Neural cell (in vitro differentiated cells): ENCODE measurements at regions not wholly inside any gene's neighbourhood (a gene's known extent, or its start where the extent isn't known, plus 50 kb on each side); places are given as distances from the start of the nearest gene placed in this dataset.

Source experiments
- H2AFZ ChIP-seq: fragments of 200-600, 300-800 bp; sonication (generic), shearing (Covaris generic); 2 replicates; pipeline ENCODE4 v1.6.0; 2014; ENCODE audit warnings: low read depth, mild to moderate bottlenecking, antibody characterized with exemption, low read length, moderate library complexity
- H3F3A ChIP-seq: fragments of 200-600 bp; shearing (Covaris generic); 2 replicates; pipeline ENCODE4 v1.6.1; 2016; ENCODE audit warnings: mild to moderate bottlenecking, moderate library complexity, mixed read lengths, antibody characterized with exemption, low read length; ENCODE audit not compliant: insufficient read depth, poor library complexity, severe bottlenecking
- H3K27ac ChIP-seq: fragments of 200-600, 300-800 bp; sonication (generic), shearing (Covaris generic); 2 replicates; pipeline ENCODE4 v1.5.1; 2014; ENCODE audit warnings: mild to moderate bottlenecking, low read length, moderate library complexity
- H3K27me3 ChIP-seq: fragments of 300-800, 200-600 bp; sonication (generic), shearing (Covaris generic); 2 replicates; pipeline ENCODE4 v1.6.0; 2014; ENCODE audit warnings: mild to moderate bottlenecking, low read depth, low read length, moderate library complexity; ENCODE audit not compliant: insufficient read depth
- H3K36me3 ChIP-seq: fragments of 300-800, 200-600 bp; sonication (generic), shearing (Covaris generic); 2 replicates; pipeline ENCODE4 v1.5.1; 2014; ENCODE audit warnings: mild to moderate bottlenecking, antibody characterized with exemption, low read length, moderate library complexity; ENCODE audit not compliant: insufficient read depth
- H3K4me2 ChIP-seq: fragments of 300-800, 200-600 bp; sonication (generic), shearing (Covaris generic); 2 replicates; pipeline ENCODE4 v1.6.0; 2014; ENCODE audit warnings: mild to moderate bottlenecking, low read length
- H3K4me3 ChIP-seq: fragments of 300-800, 200-600 bp; sonication (generic), shearing (Covaris generic); 2 replicates; pipeline ENCODE4 v1.5.1; 2014; ENCODE audit warnings: mild to moderate bottlenecking, low read length, moderate library complexity
- H3K79me2 ChIP-seq: fragments of 200-600 bp; shearing (Covaris generic); replicated peaks from 2 replicates; pipeline ENCODE4 v1.6.0; 2014; ENCODE audit warnings: mild to moderate bottlenecking, low read length, moderate library complexity; ENCODE audit not compliant: insufficient read depth
- H3K9ac ChIP-seq: fragments of 300-800, 200-600 bp; sonication (generic), shearing (Covaris generic); 2 replicates; pipeline ENCODE4 v1.6.1; 2016; ENCODE audit warnings: mild to moderate bottlenecking, low read length, mixed read lengths
- H3K9me2 ChIP-seq: fragments of 200-600 bp; shearing (Covaris generic); 2 replicates; pipeline ENCODE4 v1.6.1; 2016; ENCODE audit warnings: mild to moderate bottlenecking, low read length, mixed read lengths; ENCODE audit not compliant: insufficient read depth
- H3K9me3 ChIP-seq: fragments of 200-600, 300-800 bp; sonication (generic), shearing (Covaris generic); 2 replicates; pipeline ENCODE4 v1.6.1; 2016; ENCODE audit warnings: mild to moderate bottlenecking, mixed run types, low read length, moderate library complexity, mixed read lengths
- H4K20me1 ChIP-seq: fragments of 200-600 bp; shearing (Covaris generic); 2 replicates; pipeline ENCODE4 v1.6.1; 2016; ENCODE audit warnings: mild to moderate bottlenecking, mixed run types; ENCODE audit not compliant: insufficient read depth
- EP300 ChIP-seq: fragments of 450-650 bp; conservative IDR thresholded peaks from 2 replicates; pipeline ENCODE4 v1.6.1; 2014; ENCODE audit warnings: antibody characterized with exemption, mild to moderate bottlenecking, moderate library complexity; ENCODE audit not compliant: poor library complexity, severe bottlenecking
- EZH2 ChIP-seq: fragments of 200-600, 300-800 bp; shearing (Covaris generic), sonication (generic); IDR thresholded peaks from 2 replicates; pipeline ENCODE4 v1.6.1; 2014; ENCODE audit warnings: antibody characterized with exemption, low read length, borderline replicate concordance, mild to moderate bottlenecking; ENCODE audit not compliant: insufficient read depth, poor library complexity, severe bottlenecking
- MXI1 ChIP-seq: fragments of 450-650 bp; conservative IDR thresholded peaks from 2 replicates; pipeline ENCODE4 v1.6.1; 2014; ENCODE audit warnings: antibody characterized with exemption, mild to moderate bottlenecking; ENCODE audit not compliant: poor library complexity, severe bottlenecking
- POLR2AphosphoS5 ChIP-seq: IDR thresholded peaks from 2 replicates; pipeline ENCODE4 v1.6.1; 2012
- RAD21 ChIP-seq: fragments of 450-650 bp; conservative IDR thresholded peaks from 2 replicates; pipeline ENCODE4 v1.6.1; 2014; ENCODE audit warnings: antibody characterized with exemption, mild to moderate bottlenecking, moderate library complexity
- SMC3 ChIP-seq: fragments of 450-650 bp; conservative IDR thresholded peaks from 2 replicates; pipeline ENCODE4 v1.6.1; 2014; ENCODE audit warnings: antibody characterized with exemption, mild to moderate bottlenecking, moderate library complexity; ENCODE audit not compliant: poor library complexity
- TAF1 ChIP-seq: IDR thresholded peaks from 2 replicates; pipeline ENCODE4 v1.6.1; 2012; ENCODE audit warnings: low read depth
- TF ChIP-seq, protein P1 (sequence below): IDR thresholded peaks from 2 replicates; pipeline ENCODE4 v1.6.1; 2012; ENCODE audit warnings: borderline replicate concordance
- TF ChIP-seq, protein P2 (sequence below): fragments of 450-650 bp; IDR thresholded peaks from 2 replicates; pipeline ENCODE4 v1.5.1; 2014; ENCODE audit warnings: antibody characterized with exemption, mild to moderate bottlenecking, moderate library complexity; ENCODE audit not compliant: poor library complexity, severe bottlenecking

DNA sequence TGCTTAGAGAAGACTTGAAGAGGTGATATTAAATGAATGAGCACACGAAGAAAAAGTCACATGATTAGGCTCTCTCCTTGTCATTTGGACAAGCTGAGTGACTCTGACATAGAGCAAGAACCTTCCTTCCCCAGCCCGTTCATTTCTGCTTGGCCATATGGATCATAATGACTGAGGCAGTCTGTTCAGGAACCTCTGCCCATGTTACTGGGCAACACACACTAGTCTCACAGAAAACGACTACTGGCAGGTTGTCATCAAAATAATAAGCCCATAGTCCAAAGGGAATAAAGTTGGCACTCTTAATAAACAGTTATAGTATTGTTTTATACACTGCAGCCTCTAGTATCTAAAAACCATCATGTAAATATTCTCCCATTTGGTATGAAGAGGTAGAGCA, 635.0 kb downstream of the REEP3 start:
- H3K4me3 ChIP-seq, result no peak overlapping the region
- no peak overlapping the region for H2AFZ ChIP-seq
- no peaks in the 10 kb centered on the region for H3F3A ChIP-seq
- no peak overlapping the region for H3K27ac ChIP-seq
- no peaks in the 10 kb centered on the region for H3K9me2 ChIP-seq
- TF ChIP-seq, protein P1, sequence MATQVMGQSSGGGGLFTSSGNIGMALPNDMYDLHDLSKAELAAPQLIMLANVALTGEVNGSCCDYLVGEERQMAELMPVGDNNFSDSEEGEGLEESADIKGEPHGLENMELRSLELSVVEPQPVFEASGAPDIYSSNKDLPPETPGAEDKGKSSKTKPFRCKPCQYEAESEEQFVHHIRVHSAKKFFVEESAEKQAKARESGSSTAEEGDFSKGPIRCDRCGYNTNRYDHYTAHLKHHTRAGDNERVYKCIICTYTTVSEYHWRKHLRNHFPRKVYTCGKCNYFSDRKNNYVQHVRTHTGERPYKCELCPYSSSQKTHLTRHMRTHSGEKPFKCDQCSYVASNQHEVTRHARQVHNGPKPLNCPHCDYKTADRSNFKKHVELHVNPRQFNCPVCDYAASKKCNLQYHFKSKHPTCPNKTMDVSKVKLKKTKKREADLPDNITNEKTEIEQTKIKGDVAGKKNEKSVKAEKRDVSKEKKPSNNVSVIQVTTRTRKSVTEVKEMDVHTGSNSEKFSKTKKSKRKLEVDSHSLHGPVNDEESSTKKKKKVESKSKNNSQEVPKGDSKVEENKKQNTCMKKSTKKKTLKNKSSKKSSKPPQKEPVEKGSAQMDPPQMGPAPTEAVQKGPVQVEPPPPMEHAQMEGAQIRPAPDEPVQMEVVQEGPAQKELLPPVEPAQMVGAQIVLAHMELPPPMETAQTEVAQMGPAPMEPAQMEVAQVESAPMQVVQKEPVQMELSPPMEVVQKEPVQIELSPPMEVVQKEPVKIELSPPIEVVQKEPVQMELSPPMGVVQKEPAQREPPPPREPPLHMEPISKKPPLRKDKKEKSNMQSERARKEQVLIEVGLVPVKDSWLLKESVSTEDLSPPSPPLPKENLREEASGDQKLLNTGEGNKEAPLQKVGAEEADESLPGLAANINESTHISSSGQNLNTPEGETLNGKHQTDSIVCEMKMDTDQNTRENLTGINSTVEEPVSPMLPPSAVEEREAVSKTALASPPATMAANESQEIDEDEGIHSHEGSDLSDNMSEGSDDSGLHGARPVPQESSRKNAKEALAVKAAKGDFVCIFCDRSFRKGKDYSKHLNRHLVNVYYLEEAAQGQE, result no peak
- no peak for TF ChIP-seq POLR2AphosphoS5
- no peak for TF ChIP-seq SMC3
- no peak for TF ChIP-seq EZH2
- no peak for TF ChIP-seq TAF1
- no peak overlapping the region for H3K4me2 ChIP-seq
- no peaks in the 10 kb centered on the region for H3K9me3 ChIP-seq
- no peak overlapping the region for H3K9ac ChIP-seq
- H4K20me1 ChIP-seq, result no peaks in the 10 kb centered on the region
- no peaks in the 10 kb centered on the region for H3K79me2 ChIP-seq
- no peaks in the 10 kb centered on the region for H3K36me3 ChIP-seq
- no peaks in the 10 kb centered on the region for H3K27me3 ChIP-seq

DNA sequence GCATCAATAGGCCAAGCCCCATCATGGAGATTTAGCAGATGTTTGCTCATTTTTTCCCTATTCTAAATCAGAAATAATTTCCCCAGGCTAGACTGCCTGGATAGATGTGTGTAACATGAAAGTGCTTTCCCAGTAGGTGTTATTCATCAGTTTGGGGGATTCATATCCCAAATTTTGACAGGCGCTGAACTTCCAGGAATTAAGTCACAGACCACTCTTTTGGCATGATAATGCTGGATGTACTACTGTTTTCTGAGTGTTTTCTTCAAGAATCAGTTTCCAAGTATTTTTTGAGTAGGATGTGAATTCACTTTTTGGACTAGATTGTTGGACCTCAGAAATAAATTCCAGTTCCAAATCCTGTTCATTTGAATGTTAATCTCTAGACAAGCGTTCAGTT, 637.4 kb downstream of the REEP3 start:
- no peaks in the 10 kb centered on the region for H3K27me3 ChIP-seq
- no peak overlapping the region for H3K4me3 ChIP-seq
- no peaks in the 10 kb centered on the region for H3F3A ChIP-seq
- H3K27ac ChIP-seq, result no peak overlapping the region
- H2AFZ ChIP-seq, result no peak overlapping the region
- H3K9me3 ChIP-seq, result no peaks in the 10 kb centered on the region
- TF ChIP-seq MXI1 (no peak), POLR2AphosphoS5 (no peak), EP300 (no peak), TAF1 (no peak), SMC3 (no peak), EZH2 (no peak), RAD21 (no peak)
- TF ChIP-seq, protein P1, result no peak
- TF ChIP-seq, protein P2, sequence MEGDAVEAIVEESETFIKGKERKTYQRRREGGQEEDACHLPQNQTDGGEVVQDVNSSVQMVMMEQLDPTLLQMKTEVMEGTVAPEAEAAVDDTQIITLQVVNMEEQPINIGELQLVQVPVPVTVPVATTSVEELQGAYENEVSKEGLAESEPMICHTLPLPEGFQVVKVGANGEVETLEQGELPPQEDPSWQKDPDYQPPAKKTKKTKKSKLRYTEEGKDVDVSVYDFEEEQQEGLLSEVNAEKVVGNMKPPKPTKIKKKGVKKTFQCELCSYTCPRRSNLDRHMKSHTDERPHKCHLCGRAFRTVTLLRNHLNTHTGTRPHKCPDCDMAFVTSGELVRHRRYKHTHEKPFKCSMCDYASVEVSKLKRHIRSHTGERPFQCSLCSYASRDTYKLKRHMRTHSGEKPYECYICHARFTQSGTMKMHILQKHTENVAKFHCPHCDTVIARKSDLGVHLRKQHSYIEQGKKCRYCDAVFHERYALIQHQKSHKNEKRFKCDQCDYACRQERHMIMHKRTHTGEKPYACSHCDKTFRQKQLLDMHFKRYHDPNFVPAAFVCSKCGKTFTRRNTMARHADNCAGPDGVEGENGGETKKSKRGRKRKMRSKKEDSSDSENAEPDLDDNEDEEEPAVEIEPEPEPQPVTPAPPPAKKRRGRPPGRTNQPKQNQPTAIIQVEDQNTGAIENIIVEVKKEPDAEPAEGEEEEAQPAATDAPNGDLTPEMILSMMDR, result no peak
- no peaks in the 10 kb centered on the region for H4K20me1 ChIP-seq
- H3K9me2 ChIP-seq, result no peaks in the 10 kb centered on the region
- no peaks in the 10 kb centered on the region for H3K36me3 ChIP-seq
- H3K4me2 ChIP-seq, result no peak overlapping the region
- no peak overlapping the region for H3K9ac ChIP-seq
- no peaks in the 10 kb centered on the region for H3K79me2 ChIP-seq
